ENCODE measurements at regions not wholly inside any gene's neighbourhood (a gene's known extent, or its start where the extent isn't known, plus 50 kb on each side); places are given as distances from the start of the nearest gene placed in this dataset.

DNA sequence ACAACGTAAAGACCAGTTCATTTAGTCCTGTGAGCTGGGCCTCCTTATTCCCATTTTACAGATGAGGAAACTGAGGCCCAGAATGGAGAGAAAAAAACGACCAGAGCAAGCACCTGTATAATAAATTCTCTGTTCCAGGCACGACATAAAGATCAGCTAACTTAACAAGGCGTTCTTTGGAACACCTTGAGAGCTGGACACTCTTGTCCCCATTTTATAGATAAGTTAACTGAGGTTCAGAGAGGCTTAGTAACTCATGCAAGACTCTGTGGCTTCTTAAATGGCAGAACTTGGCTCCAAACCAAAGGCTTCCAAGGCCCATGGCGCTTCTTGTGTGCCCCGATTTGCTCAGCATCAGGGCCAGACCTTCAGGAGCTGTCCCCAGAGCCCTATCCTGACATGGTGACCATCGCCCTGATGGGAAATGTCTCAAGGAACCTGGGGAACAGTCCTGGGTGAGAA, 142.1 kb downstream of the VEGFA start:
- H4K20me1 ChIP-seq (ENCODE audit: insufficient read depth, low read length, poor library complexity, severe bottlenecking): no peaks in the 10 kb centered on the region
- no peaks in the 10 kb centered on the region for H3K27me3 ChIP-seq (ENCODE audit: insufficient read depth, low read length, poor library complexity, severe bottlenecking)
- H2AFZ ChIP-seq (ENCODE audit: low read length): no peak overlapping the region
- no peaks in the 10 kb centered on the region for H3K9me2 ChIP-seq (replicated peaks; ENCODE audit: low read depth, low read length)
- no peak overlapping the region for H3K4me2 ChIP-seq (ENCODE audit: low read depth, low read length, poor library complexity, severe bottlenecking)
- no peak for TF ChIP-seq EZH2phosphoT487 (IDR thresholded peaks at IDR 0.05; ENCODE audit: borderline replicate concordance)
- TF ChIP-seq, protein P1, sequence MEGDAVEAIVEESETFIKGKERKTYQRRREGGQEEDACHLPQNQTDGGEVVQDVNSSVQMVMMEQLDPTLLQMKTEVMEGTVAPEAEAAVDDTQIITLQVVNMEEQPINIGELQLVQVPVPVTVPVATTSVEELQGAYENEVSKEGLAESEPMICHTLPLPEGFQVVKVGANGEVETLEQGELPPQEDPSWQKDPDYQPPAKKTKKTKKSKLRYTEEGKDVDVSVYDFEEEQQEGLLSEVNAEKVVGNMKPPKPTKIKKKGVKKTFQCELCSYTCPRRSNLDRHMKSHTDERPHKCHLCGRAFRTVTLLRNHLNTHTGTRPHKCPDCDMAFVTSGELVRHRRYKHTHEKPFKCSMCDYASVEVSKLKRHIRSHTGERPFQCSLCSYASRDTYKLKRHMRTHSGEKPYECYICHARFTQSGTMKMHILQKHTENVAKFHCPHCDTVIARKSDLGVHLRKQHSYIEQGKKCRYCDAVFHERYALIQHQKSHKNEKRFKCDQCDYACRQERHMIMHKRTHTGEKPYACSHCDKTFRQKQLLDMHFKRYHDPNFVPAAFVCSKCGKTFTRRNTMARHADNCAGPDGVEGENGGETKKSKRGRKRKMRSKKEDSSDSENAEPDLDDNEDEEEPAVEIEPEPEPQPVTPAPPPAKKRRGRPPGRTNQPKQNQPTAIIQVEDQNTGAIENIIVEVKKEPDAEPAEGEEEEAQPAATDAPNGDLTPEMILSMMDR (conservative IDR thresholded peaks at IDR 0.05; ENCODE audit: low read length): no peak
- H3F3A ChIP-seq (ENCODE audit: low read depth): no peaks in the 10 kb centered on the region
- no peaks in the 10 kb centered on the region for H3K36me3 ChIP-seq (ENCODE audit: insufficient read depth, low read length)
- no peak overlapping the region for H3K9ac ChIP-seq (ENCODE audit: low read depth, low read length, poor library complexity, severe bottlenecking)
- H3K4me3 ChIP-seq (ENCODE audit: low read length, poor library complexity, severe bottlenecking): no peak overlapping the region
- H3K4me1 ChIP-seq (ENCODE audit: insufficient read depth, low read length, poor library complexity, severe bottlenecking): peaks cover 34% of the 10 kb centered on the region
- no peaks in the 10 kb centered on the region for H3K79me2 ChIP-seq (ENCODE audit: insufficient read depth, low read length)
- H3K9me3 ChIP-seq (ENCODE audit: insufficient read depth, low read depth, low read length): no peaks in the 10 kb centered on the region

DNA sequence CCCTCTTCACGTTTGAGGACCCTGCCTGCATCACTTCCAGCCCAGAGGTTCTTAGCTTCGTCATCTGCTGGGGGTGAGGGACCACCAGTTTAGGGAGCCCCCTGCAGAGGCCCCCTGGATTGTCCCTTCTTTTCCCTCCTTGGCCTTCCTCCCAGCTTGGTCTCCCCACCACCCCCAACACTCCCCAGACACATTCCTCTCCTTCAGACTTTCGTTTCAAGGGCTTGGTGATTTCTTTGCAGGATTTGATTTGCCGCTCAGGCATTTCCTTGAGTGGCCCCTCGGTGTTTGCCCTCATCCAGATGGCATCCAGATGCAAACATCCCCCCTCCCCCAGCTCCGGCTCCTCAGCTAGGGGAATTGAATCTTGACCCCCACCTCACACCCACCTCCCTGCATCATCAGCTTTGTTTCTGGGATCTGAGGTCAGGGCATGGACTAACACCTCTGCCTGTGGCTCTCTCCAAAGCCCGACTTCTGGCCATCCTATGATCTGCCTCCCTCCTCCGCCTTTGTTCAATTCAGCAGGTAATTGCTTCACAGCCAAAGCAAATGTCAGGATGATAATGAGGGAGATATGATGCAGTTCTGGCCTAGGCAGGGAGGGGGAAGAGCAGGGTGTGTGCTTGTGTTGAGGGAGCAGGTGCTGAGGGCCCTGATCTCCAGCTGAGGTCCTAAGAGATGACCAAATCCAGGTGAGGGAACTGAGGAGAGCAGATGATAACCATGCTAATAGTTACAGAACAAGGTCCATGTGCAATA, 141.5 kb downstream of the VEGFA start:
- Histone ChIP-seq H3K79me2 (ENCODE audit: insufficient read depth, low read length) (no peaks in the 10 kb centered on the region), H3K4me1 (ENCODE audit: insufficient read depth, low read length, poor library complexity, severe bottlenecking) (peaks cover 27% of the 10 kb centered on the region), H3K36me3 (ENCODE audit: insufficient read depth, low read length) (no peaks in the 10 kb centered on the region), H3K9me3 (ENCODE audit: insufficient read depth, low read depth, low read length) (no peaks in the 10 kb centered on the region), H4K20me1 (ENCODE audit: insufficient read depth, low read length, poor library complexity, severe bottlenecking) (no peaks in the 10 kb centered on the region), H3K4me2 (ENCODE audit: low read depth, low read length, poor library complexity, severe bottlenecking) (no peak overlapping the region), H3K9me2 (replicated peaks; ENCODE audit: low read depth, low read length) (no peaks in the 10 kb centered on the region), H3K4me3 (ENCODE audit: low read length, poor library complexity, severe bottlenecking) (no peak overlapping the region), H2AFZ (ENCODE audit: low read length) (no peak overlapping the region), H3K27me3 (ENCODE audit: insufficient read depth, low read length, poor library complexity, severe bottlenecking) (no peaks in the 10 kb centered on the region), H3F3A (ENCODE audit: low read depth) (no peaks in the 10 kb centered on the region), H3K9ac (ENCODE audit: low read depth, low read length, poor library complexity, severe bottlenecking) (no peak overlapping the region)
- no peak for TF ChIP-seq EZH2phosphoT487 (IDR thresholded peaks at IDR 0.05; ENCODE audit: borderline replicate concordance)
- TF ChIP-seq, protein P1 (conservative IDR thresholded peaks at IDR 0.05; ENCODE audit: low read length): no peak

DNA sequence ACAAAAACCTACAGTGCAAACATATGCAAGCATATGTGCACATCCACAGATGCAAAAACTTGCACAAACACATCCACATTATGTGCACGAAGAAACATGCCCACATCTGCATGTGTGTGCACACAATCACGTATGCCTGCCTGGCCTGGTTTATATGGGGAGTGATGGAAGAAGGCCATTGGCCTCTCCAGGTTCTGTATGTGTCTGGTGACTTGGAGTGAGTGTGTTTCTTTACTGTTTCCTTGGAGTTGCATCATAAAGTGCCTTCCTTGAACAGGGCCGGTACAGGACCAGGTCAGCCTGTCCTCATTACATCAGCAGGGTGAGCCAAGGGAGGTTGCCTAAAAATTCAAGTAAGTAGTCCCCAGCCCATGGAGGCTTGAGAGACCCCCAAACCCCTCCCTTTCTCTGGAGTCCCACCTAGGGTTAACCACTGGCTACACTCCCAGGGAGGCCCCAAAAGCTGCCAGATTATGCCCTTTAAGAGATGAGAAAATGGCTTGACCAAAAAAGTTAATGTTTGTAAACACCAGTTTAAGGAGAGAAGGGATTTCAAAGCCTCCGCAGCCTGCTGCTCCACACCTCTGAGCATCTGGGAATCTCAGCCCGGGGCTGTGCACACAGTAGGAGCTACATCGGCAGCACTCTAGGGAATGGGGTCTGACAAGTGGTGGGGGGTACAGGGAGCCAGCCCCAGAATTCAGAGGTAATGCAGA, 140.8 kb downstream of the VEGFA start:
- H3K4me2 ChIP-seq (ENCODE audit: low read depth, low read length, poor library complexity, severe bottlenecking): no peak overlapping the region
- H3K27me3 ChIP-seq (ENCODE audit: insufficient read depth, low read length, poor library complexity, severe bottlenecking): no peaks in the 10 kb centered on the region
- no peaks in the 10 kb centered on the region for H3K36me3 ChIP-seq (ENCODE audit: insufficient read depth, low read length)
- TF ChIP-seq EZH2phosphoT487 (IDR thresholded peaks at IDR 0.05; ENCODE audit: borderline replicate concordance): no peak
- TF ChIP-seq, protein P1 (conservative IDR thresholded peaks at IDR 0.05; ENCODE audit: low read length): no peak
- no peak overlapping the region for H2AFZ ChIP-seq (ENCODE audit: low read length)
- peaks cover 20% of the 10 kb centered on the region for H3K4me1 ChIP-seq (ENCODE audit: insufficient read depth, low read length, poor library complexity, severe bottlenecking)
- H3K4me3 ChIP-seq (ENCODE audit: low read length, poor library complexity, severe bottlenecking): no peak overlapping the region
- no peaks in the 10 kb centered on the region for H3K9me2 ChIP-seq (replicated peaks; ENCODE audit: low read depth, low read length)
- no peak overlapping the region for H3K9ac ChIP-seq (ENCODE audit: low read depth, low read length, poor library complexity, severe bottlenecking)
- no peaks in the 10 kb centered on the region for H3K79me2 ChIP-seq (ENCODE audit: insufficient read depth, low read length)
- H4K20me1 ChIP-seq (ENCODE audit: insufficient read depth, low read length, poor library complexity, severe bottlenecking): no peaks in the 10 kb centered on the region
- no peaks in the 10 kb centered on the region for H3K9me3 ChIP-seq (ENCODE audit: insufficient read depth, low read depth, low read length)
- H3F3A ChIP-seq (ENCODE audit: low read depth): no peaks in the 10 kb centered on the region
